ENCODE measurements at regions not wholly inside any gene's neighbourhood (a gene's known extent, or its start where the extent isn't known, plus 50 kb on each side); places are given as distances from the start of the nearest gene placed in this dataset.

DNA sequence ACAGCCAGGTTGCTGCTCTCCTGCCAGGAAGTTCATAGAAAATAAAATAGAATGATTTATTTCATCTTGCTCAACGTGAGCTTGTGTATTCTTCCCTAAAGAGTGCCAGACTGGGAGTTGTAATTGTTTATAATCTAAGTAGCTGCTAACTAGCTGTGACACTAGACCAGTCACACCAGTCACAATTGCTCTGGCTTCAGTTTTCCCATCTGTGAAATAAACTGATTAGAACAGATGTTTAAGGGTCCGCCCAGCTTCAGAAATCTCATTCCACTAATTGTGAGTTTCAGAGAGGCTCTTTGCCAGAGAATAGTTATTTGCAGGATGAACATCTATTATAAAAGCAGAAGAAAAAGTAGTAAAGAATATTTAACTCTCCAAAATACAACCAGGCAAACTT is 55.6 kb upstream of the ZDHHC17 start:
- no peak for DNase-seq

DNA sequence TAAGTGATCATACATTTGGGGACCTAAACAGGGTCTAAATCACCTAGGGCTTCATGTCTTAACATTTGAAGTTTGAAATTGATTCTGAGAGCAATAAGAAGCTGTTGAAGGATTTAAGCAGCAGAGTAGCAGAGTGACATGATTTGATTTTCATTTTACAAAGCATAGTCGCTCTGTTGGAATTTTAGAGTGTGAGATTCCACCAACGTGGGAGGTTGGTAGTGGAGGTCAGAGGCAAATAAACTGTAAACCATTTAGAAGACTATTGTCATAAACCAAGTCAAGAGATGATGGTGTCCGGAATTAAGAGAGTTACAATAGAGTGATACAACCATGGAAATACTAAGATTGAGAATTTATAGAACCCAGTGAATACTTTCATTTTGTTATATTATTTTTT is 52.7 kb upstream of the ZDHHC17 start:
- no peak for DNase-seq

DNA sequence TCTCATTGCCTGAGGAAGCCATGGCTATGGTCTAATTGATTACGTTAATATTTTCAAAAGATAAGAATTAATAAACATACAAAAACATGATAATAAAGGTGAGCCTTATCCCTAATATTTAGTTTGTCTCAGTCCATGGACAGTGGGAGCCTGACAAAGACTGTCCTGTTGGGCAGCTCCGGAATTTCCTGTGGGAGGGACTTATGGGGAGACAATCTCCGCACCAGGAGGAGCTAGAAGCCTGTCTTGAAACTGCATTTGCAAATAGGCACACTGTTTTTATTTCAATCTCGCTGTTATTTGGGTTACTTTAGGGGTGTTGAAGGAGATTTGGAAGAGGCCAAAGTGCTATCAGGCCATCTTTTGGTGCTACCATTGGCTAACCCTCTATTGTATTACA is 50.8 kb upstream of the ZDHHC17 start:
- no peak for DNase-seq

DNA sequence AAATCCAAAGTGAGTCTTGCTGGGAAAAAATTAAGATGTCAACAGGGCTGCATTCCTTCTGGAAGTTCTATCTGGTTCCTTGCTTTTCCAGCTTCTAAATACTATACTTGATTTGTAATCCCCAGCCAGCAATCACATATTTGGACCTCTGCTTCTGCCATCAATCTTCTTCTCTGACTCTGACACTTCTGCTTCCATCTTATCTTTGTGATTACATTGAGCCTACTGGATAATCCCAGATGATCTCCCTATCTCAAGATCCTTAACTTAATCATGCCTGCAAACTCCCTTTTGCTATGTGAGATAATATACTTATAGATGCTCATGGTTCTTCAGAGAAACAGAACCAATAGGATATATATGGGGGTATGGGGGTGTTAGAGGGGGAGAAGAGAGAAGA is 49.9 kb upstream of the ZDHHC17 start:
- no peak for DNase-seq
